HUES6 (cell line): ENCODE measurements at regions not wholly inside any gene's neighbourhood (a gene's known extent, or its start where the extent isn't known, plus 50 kb on each side); places are given as distances from the start of the nearest gene placed in this dataset.
"Not testable (repeated sequence)": the region's sequence is repeated elsewhere in the genome, so short reads cannot be mapped to it uniquely, and the experiment has no call there.

ENCODE experiments used
- H3K27ac ChIP-seq: 2 replicates; pipeline ENCODE4 v1.7.0; 2013; ENCODE audit warnings: low read depth, mild to moderate bottlenecking, low read length, inconsistent platforms
- H3K27me3 ChIP-seq: 2 replicates; pipeline ENCODE4 v1.6.1; 2013; ENCODE audit warnings: low read length; ENCODE audit not compliant: control insufficient read depth, insufficient read depth
- H3K36me3 ChIP-seq: 2 replicates; pipeline ENCODE4 v1.6.1; 2013; ENCODE audit warnings: low read length; ENCODE audit not compliant: control insufficient read depth, insufficient read depth
- H3K4me1 ChIP-seq: 2 replicates; pipeline ENCODE4 v1.6.1; 2013; ENCODE audit warnings: low read length; ENCODE audit not compliant: control insufficient read depth, insufficient read depth
- H3K4me3 ChIP-seq: 2 replicates; pipeline ENCODE4 v1.5.1; 2013; ENCODE audit warnings: low read depth, low read length
- H3K9ac ChIP-seq: one replicate; pipeline ENCODE4 v1.6.1; 2013; ENCODE audit warnings: mild to moderate bottlenecking, low read length
- H3K9me3 ChIP-seq: 2 replicates; pipeline ENCODE4 v1.6.1; 2013; ENCODE audit warnings: low read depth, low read length; ENCODE audit not compliant: control insufficient read depth, insufficient read depth

DNA sequence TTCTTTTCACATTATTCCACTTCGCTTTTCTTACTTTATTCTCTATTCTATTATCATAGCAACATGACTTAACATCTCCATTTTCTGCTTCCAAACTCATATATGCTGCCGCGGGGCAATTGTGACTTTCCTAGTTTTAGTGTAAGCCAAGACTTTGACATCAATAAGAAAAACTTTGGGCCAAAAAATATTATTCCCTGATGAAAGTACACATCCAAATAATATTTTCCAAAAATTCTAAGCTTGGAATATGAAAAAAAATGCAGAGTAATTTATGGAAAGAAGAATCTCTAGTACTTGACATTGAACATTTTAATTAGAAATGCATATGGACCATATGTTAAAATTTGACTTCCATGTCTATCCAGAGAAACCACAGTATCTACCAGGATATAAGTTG, 995.1 kb upstream of the INTU start:
- Histone ChIP-seq H3K4me3 (no peak overlapping the region), H3K9ac (no peak overlapping the region), H3K36me3 (no peaks in the 10 kb centered on the region), H3K9me3 (no peaks in the 10 kb centered on the region), H3K27me3 (no peaks in the 10 kb centered on the region), H3K4me1 (no peaks in the 10 kb centered on the region), H3K27ac (no peak overlapping the region)

DNA sequence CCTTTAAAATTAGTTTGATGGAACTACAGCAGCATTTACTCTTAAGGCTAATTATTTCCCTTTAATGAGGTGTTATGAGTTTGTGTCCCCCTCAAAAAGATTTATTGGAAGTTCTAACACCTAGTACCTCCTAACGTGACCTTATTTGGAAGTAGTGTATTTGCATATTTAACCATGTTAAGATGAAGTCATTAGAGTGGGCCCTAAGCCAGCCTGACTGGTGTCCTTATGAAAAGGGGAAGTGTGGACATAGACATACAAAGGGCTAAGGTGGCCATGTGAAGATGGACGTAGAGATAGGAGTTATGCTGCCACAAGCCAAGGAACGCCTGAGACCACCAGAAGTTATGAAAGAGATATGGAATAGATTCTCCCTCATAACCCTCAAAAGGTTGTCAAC, 985.4 kb upstream of the INTU start:
- Histone ChIP-seq H3K36me3 (no peaks in the 10 kb centered on the region), H3K4me3 (no peak overlapping the region), H3K9ac (no peak overlapping the region), H3K9me3 (no peaks in the 10 kb centered on the region), H3K4me1 (no peaks in the 10 kb centered on the region), H3K27ac (no peak overlapping the region), H3K27me3 (no peaks in the 10 kb centered on the region)

DNA sequence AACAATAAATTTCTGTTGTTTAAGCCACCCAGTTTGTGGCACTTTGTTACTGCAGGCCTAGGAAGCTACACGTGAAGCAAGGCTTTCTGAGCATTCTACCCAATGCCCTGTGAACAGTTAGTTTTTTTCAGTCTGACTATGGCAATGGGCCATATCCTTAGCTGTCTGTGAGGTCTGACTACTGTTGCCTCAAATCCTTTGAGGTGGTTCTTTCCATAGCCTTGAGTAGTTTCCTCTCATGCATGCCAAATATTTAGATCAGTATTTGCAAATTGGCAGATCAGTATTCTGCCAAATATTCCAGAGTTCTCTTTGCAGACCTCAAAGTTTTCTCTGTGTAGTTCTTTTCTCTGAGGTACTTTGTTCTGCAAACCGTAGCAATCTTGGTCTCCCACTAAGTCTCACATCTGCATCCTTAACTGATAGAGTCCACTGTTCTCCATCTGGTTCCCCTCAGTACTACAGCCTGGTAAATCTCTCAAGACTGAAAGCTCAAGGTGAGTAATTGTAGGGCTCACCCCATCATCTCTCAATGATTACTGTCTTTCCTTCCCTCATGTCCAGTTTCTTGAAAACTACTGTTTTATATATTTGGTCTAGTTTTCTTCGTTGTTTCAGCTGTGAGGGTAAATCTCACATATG, 984.9 kb upstream of the INTU start:
- no peaks in the 10 kb centered on the region for H3K4me1 ChIP-seq
- H3K9ac ChIP-seq: no peak overlapping the region
- H3K27ac ChIP-seq: no peak overlapping the region

DNA sequence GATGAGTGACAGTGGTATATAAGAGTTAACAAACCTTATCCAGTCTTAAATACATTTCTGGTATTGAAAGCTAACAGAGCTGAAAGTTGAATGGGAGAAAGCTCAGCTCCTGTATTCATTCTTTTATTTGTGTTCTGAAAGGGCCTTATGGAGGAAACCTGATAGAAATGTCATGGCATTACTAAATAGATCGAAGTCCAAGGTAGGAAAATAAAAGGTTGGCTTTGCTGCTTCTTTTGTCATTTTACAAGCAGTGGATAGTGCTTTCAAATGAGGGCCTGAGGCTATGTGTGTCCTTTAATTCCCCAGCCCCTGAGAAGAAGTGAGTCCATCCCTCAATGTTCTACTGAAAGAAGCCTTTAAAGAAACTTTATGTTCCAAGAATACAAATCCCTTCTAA, 974.3 kb upstream of the INTU start:
- H3K4me1 ChIP-seq: no peaks in the 10 kb centered on the region
- no peaks in the 10 kb centered on the region for H3K36me3 ChIP-seq
- H3K27ac ChIP-seq: no peak overlapping the region
- no peaks in the 10 kb centered on the region for H3K9me3 ChIP-seq
- no peaks in the 10 kb centered on the region for H3K27me3 ChIP-seq
- no peak overlapping the region for H3K9ac ChIP-seq
- no peak overlapping the region for H3K4me3 ChIP-seq

More for the DNA sequence above, 984.9 kb upstream of the INTU start:
- H3K4me3 ChIP-seq: no peak overlapping the region
- H3K9me3 ChIP-seq: no peaks in the 10 kb centered on the region
- no peaks in the 10 kb centered on the region for H3K36me3 ChIP-seq
- H3K27me3 ChIP-seq: no peaks in the 10 kb centered on the region

DNA sequence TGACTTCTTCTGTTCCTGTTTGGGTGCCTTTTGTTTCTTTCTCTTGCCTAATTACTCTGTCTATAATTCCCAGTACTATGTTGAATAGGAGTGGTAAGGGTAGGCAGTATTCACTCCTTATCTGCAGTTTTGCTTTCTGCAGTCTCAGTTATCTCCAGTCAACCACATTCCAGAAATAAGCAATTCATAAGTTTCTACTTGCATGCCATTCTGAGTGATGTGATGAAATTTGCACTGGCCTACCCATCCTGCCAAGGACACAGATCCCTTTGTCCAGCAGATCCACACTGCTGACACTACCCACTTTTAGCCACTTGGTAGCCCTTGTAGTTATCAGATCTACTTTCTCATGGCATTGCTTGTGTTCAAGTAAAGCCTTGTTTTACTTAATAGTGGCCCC, 971.6 kb upstream of the INTU start:
- no peak overlapping the region for H3K4me3 ChIP-seq
- H3K36me3 ChIP-seq: no peaks in the 10 kb centered on the region
- H3K27ac ChIP-seq: no peak overlapping the region
- H3K27me3 ChIP-seq: no peaks in the 10 kb centered on the region
- no peaks in the 10 kb centered on the region for H3K4me1 ChIP-seq
- no peaks in the 10 kb centered on the region for H3K9me3 ChIP-seq
- no peak overlapping the region for H3K9ac ChIP-seq

DNA sequence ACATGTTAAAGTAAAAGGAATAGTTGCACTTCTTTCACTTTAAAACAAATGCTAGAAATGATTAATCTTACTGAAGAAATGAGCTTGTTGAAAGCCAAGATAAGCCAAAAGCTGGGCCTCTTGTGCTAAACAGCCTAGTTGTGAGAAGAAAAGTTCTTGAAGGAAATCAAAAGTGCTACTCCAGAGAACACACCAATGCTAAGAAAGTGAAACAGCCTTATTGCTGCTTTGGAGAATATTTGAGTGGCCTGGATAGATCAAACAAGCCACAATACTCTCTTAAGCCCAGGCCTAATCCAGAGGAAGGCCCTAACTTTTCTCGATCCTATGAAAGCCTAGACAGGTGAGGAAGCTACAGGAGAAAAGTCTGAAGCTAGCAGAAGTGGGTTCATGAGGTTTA, 967.9 kb upstream of the INTU start:
- Histone ChIP-seq H3K4me3 (no peak overlapping the region), H3K9me3 (no peaks in the 10 kb centered on the region), H3K36me3 (no peaks in the 10 kb centered on the region), H3K27me3 (no peaks in the 10 kb centered on the region), H3K4me1 (no peaks in the 10 kb centered on the region), H3K27ac (no peak overlapping the region), H3K9ac (no peak overlapping the region)

DNA sequence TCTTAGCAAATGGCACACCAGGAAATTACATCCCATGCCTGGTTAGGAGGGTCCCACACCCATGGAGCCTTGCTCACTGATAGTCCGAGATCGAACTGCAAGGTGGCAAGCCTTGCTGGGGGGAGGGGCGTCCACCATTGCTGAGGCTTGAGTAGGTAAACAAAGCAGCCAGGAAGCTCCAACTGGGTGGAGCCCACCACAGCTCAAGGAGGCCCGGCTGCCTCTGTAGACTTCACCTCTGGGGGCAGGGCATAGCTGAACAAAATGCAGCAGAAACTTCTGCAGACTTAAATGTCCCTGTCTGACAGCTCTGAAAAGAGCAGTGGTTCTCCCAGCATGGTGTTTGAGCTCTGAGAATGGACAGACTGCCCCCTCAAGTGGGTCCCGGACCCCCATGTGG, 962.7 kb upstream of the INTU start:
- not testable (repeated sequence) for H3K4me1 ChIP-seq, H3K9me3 ChIP-seq, H3K4me3 ChIP-seq, H3K27ac ChIP-seq, H3K36me3 ChIP-seq, H3K9ac ChIP-seq, H3K27me3 ChIP-seq

DNA sequence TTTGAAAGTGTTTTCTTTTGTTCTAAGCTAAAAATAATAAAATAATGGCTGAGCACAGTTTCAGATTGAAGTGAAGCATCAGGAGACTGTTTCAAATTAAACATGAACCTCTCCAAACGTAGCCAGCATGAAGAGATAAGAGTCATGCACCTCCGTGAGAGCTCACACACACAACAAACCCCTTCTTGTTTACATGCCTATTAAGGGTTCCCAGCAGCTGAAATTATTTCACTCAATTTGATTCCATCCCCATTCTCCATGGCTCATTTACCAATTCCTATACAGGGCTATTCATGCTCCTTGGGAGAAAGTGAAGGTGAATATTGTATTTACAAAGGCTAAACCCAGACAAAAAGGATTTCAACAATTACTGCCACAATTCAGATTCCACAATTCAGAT, 954.1 kb upstream of the INTU start:
- Histone ChIP-seq H3K27me3 (no peaks in the 10 kb centered on the region), H3K36me3 (no peaks in the 10 kb centered on the region), H3K4me1 (no peaks in the 10 kb centered on the region), H3K9ac (no peak overlapping the region), H3K4me3 (no peak overlapping the region), H3K9me3 (no peaks in the 10 kb centered on the region), H3K27ac (no peak overlapping the region)

DNA sequence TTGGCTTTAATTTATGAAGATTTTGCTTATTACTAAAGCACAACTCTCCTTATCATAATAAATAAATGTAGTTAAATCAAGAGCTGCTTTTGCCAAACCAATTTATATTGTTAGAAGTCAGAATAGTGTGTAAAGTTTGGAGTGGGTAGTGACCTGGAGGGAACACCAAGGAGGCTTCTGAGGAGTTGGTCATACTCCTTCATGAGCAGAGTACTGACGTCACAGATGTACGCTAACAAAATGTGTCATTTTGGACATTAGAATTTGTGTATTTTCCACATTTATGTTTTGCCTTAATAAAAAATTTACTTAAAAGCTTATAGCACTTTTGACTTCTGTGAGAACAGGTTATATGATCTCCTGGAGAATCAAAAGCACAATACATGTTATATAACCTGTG, 953.5 kb upstream of the INTU start:
- Histone ChIP-seq H3K36me3 (no peaks in the 10 kb centered on the region), H3K27ac (no peak overlapping the region), H3K4me3 (no peak overlapping the region), H3K4me1 (no peaks in the 10 kb centered on the region), H3K9me3 (no peaks in the 10 kb centered on the region), H3K27me3 (no peaks in the 10 kb centered on the region), H3K9ac (no peak overlapping the region)

DNA sequence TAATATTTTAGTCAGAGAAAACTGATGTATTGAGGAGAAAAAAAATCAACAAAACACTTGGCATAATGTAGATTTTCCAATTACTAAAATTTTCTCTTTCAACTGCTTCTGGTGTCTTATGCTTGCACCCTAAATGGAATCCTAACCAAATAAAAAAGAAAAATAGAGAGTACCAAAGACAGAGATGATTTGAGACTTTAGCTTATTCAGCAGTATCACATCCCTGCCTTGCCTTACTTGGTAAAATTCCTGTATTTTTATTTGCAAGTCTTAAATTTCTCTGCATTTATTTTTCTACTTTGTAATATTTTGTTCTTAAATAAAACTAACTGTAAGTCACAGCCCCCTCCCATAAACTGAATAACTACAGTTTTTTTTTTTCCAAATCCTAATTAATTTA, 950.5 kb upstream of the INTU start:
- H3K9me3 ChIP-seq: no peaks in the 10 kb centered on the region
- no peaks in the 10 kb centered on the region for H3K27me3 ChIP-seq
- H3K9ac ChIP-seq: no peak overlapping the region
- H3K4me3 ChIP-seq: no peak overlapping the region
- H3K4me1 ChIP-seq: no peaks in the 10 kb centered on the region
- no peak overlapping the region for H3K27ac ChIP-seq
- no peaks in the 10 kb centered on the region for H3K36me3 ChIP-seq

DNA sequence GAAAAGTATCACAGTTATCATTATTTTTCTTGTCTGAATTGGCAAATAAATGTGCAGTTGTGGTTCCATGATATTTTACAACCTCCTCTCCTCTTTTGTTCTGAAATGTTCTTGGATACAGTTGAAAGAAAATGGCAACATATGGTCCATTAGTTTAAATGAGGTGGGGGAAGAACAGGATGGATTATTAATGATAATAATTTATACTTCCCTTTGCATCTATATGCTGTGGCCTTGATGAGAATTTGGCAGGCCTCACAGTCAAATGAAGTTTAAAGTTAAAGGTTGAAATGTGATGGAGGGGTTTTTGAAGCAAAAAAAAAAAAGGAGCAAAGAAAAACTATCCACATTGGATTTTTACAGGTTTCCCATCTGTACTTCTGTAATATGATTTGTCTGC, 946.3 kb upstream of the INTU start:
- Histone ChIP-seq H3K27me3 (no peaks in the 10 kb centered on the region), H3K27ac (no peak overlapping the region), H3K4me3 (no peak overlapping the region), H3K9me3 (no peaks in the 10 kb centered on the region), H3K4me1 (no peaks in the 10 kb centered on the region), H3K36me3 (no peaks in the 10 kb centered on the region), H3K9ac (no peak overlapping the region)
